ENCODE measurements at regions not wholly inside any gene's neighbourhood (a gene's known extent, or its start where the extent isn't known, plus 50 kb on each side); places are given as distances from the start of the nearest gene placed in this dataset.

GRCh38 chr5:118377420-118377819 lies 610.9 kb downstream of the DTWD2 start:
- no peak for TF ChIP-seq CTCF (IDR thresholded peaks at IDR 0.05; ENCODE audit: extremely low read depth in 1 of 2, insufficient read depth in 1 of 2, low read depth in 1 of 2, low read length in 2 of 2)
- no peak for TF ChIP-seq EZH2 (IDR thresholded peaks at IDR 0.05; ENCODE audit: borderline replicate concordance, low read depth, low read length, severe bottlenecking)
- TF ChIP-seq JUN (IDR thresholded peaks at IDR 0.05; ENCODE audit: borderline replicate concordance, insufficient read depth, insufficient read length, low read depth), result no peak
- TF ChIP-seq POLR2AphosphoS5 (IDR thresholded peaks at IDR 0.05; ENCODE audit: insufficient read depth, low read depth, low read length), result no peak
- TF ChIP-seq GATA2 (IDR thresholded peaks at IDR 0.05; ENCODE audit: insufficient read depth, insufficient read length, low read depth, low read length), result no peak
- TF ChIP-seq MYC (IDR thresholded peaks at IDR 0.05; ENCODE audit: low read depth, low read length), result no peak
- no peak for TF ChIP-seq FOS (IDR thresholded peaks at IDR 0.05; ENCODE audit: borderline replicate concordance, insufficient read depth, low read length)
- TF ChIP-seq MAX (IDR thresholded peaks at IDR 0.05; ENCODE audit: insufficient read depth, insufficient read length), result no peak
- TF ChIP-seq POLR2A (IDR thresholded peaks at IDR 0.05; ENCODE audit: low read depth, low read length), result no peak
- no peak overlapping the region for H3K4me3 ChIP-seq (replicated peaks in 1 of 3; ENCODE audit: insufficient read depth in 1 of 3, low read depth in 1 of 3, low read length in 3 of 3)
- H3K9ac ChIP-seq (replicated peaks; ENCODE audit: extremely low read depth, insufficient read depth, low read length), result no peak overlapping the region
- ChIA-PET POLR2A (no interaction called here), CTCF (no interaction called here)
- no peak overlapping the region for H2AFZ ChIP-seq (ENCODE audit: low read depth, low read length)
- no peaks in the 10 kb centered on the region for H3K79me2 ChIP-seq (ENCODE audit: control insufficient read depth, insufficient read depth, low read length)
- no TSS peak for BruUV-seq (replicated peaks)
- H3K27ac ChIP-seq (ENCODE audit: insufficient read depth, low read depth, low read length), result no peak overlapping the region
- H3K4me2 ChIP-seq (ENCODE audit: insufficient read depth, low read length), result no peak overlapping the region
- H4K20me1 ChIP-seq (replicated peaks; ENCODE audit: control insufficient read depth, extremely low read depth, insufficient read depth, low read length), result no peaks in the 10 kb centered on the region
- H3K27me3 ChIP-seq (ENCODE audit: control insufficient read depth in 2 of 2, insufficient read depth in 2 of 2, low read length in 2 of 2), result no peaks in the 10 kb centered on the region
- dilution Hi-C loops (cut with MboI; ENCODE audit: extremely low pct_ligation_motif_present, low sequenced_read_pairs), result no loop called here
- H3K36me3 ChIP-seq (ENCODE audit: control insufficient read depth in 2 of 2, extremely low read depth in 1 of 2, insufficient read depth in 2 of 2, low read length in 2 of 2), result no peaks in the 10 kb centered on the region
- intact Hi-C loops (cut with micrococcal nuclease), result no loop called here
- FAIRE-seq (no peak), DNase-seq (ENCODE audit: low read depth, low spot score) (no peak)
- H3K9me3 ChIP-seq (replicated peaks; ENCODE audit: control insufficient read depth, insufficient read depth, low read length), result peaks cover 6% of the 10 kb centered on the region
- H3K9me1 ChIP-seq (replicated peaks; ENCODE audit: control insufficient read depth, extremely low read depth, insufficient read depth, low read length), result no peaks in the 10 kb centered on the region
- H3K4me1 ChIP-seq (ENCODE audit: control insufficient read depth, extremely low read depth, insufficient read depth, low read length), result no peaks in the 10 kb centered on the region
